ENCODE measurements at regions not wholly inside any gene's neighbourhood (a gene's known extent, or its start where the extent isn't known, plus 50 kb on each side); places are given as distances from the start of the nearest gene placed in this dataset.

DNA sequence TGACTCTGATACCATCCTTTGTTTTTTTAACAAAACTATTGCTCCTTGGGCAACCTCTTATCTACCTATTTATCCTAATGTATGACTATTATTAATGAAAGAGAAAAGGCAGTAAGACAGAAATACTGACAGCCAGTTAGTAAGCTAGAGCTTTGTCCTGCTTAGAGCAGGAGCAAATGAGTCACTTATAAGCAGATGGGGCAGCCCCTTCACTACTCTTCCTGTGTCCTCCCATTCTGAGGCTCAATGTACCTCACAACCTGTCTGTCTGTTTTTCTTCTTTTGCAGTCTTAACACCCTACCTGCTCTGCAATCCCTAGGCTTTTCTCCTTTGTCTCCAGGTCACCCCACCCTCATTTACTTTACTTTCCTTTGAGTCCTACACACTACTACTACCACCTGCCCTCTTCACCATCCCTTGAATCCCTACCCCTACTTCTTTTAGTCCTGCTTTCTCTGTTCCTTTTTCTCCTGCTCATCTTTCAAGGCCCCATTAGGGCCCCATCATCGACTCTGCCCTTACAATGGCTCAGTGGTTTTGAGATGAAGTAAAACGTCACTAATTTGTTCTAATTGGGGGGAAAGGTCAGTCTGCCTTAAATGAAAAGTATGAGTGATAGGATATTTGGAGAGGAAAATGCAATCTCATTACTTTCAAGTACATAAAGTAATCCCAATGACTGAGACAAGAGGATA, 294.3 kb downstream of the GUCY2F start:
- TF ChIP-seq SUZ12 (IDR thresholded peaks at IDR 0.05; ENCODE audit: extremely low read depth, insufficient read depth, insufficient read length) (no peak), ZNF274 (IDR thresholded peaks at IDR 0.05; ENCODE audit: low read depth, low read length) (no peak)

All from NT2/D1 (cell line).